ENCODE measurements at regions not wholly inside any gene's neighbourhood (a gene's known extent, or its start where the extent isn't known, plus 50 kb on each side); places are given as distances from the start of the nearest gene placed in this dataset.

GRCh38 chr3:36211652-36211999, 168.7 kb upstream of the STAC start:
- H4K20me1 ChIP-seq (ENCODE audit: insufficient read depth, low read length), result no peaks in the 10 kb centered on the region
- no peaks in the 10 kb centered on the region for H3K36me3 ChIP-seq (replicated peaks; ENCODE audit: low read depth, low read length)

GRCh38 chr3:36212251-36212650, 168.1 kb upstream of the STAC start:
- Histone ChIP-seq H4K20me1 (ENCODE audit: insufficient read depth, low read length) (no peaks in the 10 kb centered on the region), H3K36me3 (replicated peaks; ENCODE audit: low read depth, low read length) (no peaks in the 10 kb centered on the region), H3K4me3 (ENCODE audit: low read length) (no peak overlapping the region), H3K27ac (ENCODE audit: low read length) (no peak overlapping the region), H3K27me3 (ENCODE audit: low read depth, low read length) (no peaks in the 10 kb centered on the region), H3K9ac (ENCODE audit: low read length) (no peak overlapping the region), H2AFZ (ENCODE audit: low read depth, low read length) (no peak overlapping the region), H3K79me2 (ENCODE audit: low read length) (no peaks in the 10 kb centered on the region), H3K4me2 (ENCODE audit: low read length) (no peak overlapping the region), H3K9me3 (ENCODE audit: insufficient read depth, low read length) (no peaks in the 10 kb centered on the region), H3K4me1 (ENCODE audit: low read length) (no peaks in the 10 kb centered on the region)
- TF ChIP-seq CTCF (IDR thresholded peaks at IDR 0.05; ENCODE audit: low read depth, low read length), result no peak
- no peak for TF ChIP-seq EZH2phosphoT487 (IDR thresholded peaks at IDR 0.05; ENCODE audit: low read depth)

More at GRCh38 chr3:36211652-36211999, 168.7 kb upstream of the STAC start:
- Histone ChIP-seq H2AFZ (ENCODE audit: low read depth, low read length) (no peak overlapping the region), H3K79me2 (ENCODE audit: low read length) (no peaks in the 10 kb centered on the region), H3K4me2 (ENCODE audit: low read length) (no peak overlapping the region), H3K27me3 (ENCODE audit: low read depth, low read length) (no peaks in the 10 kb centered on the region), H3K27ac (ENCODE audit: low read length) (no peak overlapping the region), H3K4me1 (ENCODE audit: low read length) (no peaks in the 10 kb centered on the region), H3K9me3 (ENCODE audit: insufficient read depth, low read length) (no peaks in the 10 kb centered on the region), H3K9ac (ENCODE audit: low read length) (no peak overlapping the region), H3K4me3 (ENCODE audit: low read length) (no peak overlapping the region)
- TF ChIP-seq CTCF (IDR thresholded peaks at IDR 0.05; ENCODE audit: low read depth, low read length) (no peak), EZH2phosphoT487 (IDR thresholded peaks at IDR 0.05; ENCODE audit: low read depth) (no peak)

- Histone ChIP-seq H3K36me3 (replicated peaks; ENCODE audit: low read depth, low read length) (no peaks in the 10 kb centered on the region), H3K79me2 (ENCODE audit: low read length) (no peaks in the 10 kb centered on the region), H3K27me3 (ENCODE audit: low read depth, low read length) (no peaks in the 10 kb centered on the region), H3K9ac (ENCODE audit: low read length) (no peak overlapping the region), H3K4me1 (ENCODE audit: low read length) (no peaks in the 10 kb centered on the region), H3K9me3 (ENCODE audit: insufficient read depth, low read length) (no peaks in the 10 kb centered on the region), H2AFZ (ENCODE audit: low read depth, low read length) (no peak overlapping the region), H3K4me2 (ENCODE audit: low read length) (no peak overlapping the region), H3K27ac (ENCODE audit: low read length) (no peak overlapping the region), H3K4me3 (ENCODE audit: low read length) (no peak overlapping the region), H4K20me1 (ENCODE audit: insufficient read depth, low read length) (no peaks in the 10 kb centered on the region)
- TF ChIP-seq EZH2phosphoT487 (IDR thresholded peaks at IDR 0.05; ENCODE audit: low read depth) (no peak), CTCF (IDR thresholded peaks at IDR 0.05; ENCODE audit: low read depth, low read length) (no peak)
Observed at GRCh38 chr3:36214460-36214859, 165.8 kb upstream of the STAC start.

- TF ChIP-seq CTCF (IDR thresholded peaks at IDR 0.05; ENCODE audit: low read depth, low read length), result no peak
- TF ChIP-seq EZH2phosphoT487 (IDR thresholded peaks at IDR 0.05; ENCODE audit: low read depth), result no peak
- no peaks in the 10 kb centered on the region for H4K20me1 ChIP-seq (ENCODE audit: insufficient read depth, low read length)
- H3K36me3 ChIP-seq (replicated peaks; ENCODE audit: low read depth, low read length), result no peaks in the 10 kb centered on the region
- no peaks in the 10 kb centered on the region for H3K9me3 ChIP-seq (ENCODE audit: insufficient read depth, low read length)
- H3K79me2 ChIP-seq (ENCODE audit: low read length), result no peaks in the 10 kb centered on the region
- no peaks in the 10 kb centered on the region for H3K4me1 ChIP-seq (ENCODE audit: low read length)
- no peak overlapping the region for H3K4me3 ChIP-seq (ENCODE audit: low read length)
- no peak overlapping the region for H3K4me2 ChIP-seq (ENCODE audit: low read length)
- H3K9ac ChIP-seq (ENCODE audit: low read length), result no peak overlapping the region
- no peaks in the 10 kb centered on the region for H3K27me3 ChIP-seq (ENCODE audit: low read depth, low read length)
- H2AFZ ChIP-seq (ENCODE audit: low read depth, low read length), result no peak overlapping the region
- H3K27ac ChIP-seq (ENCODE audit: low read length), result no peak overlapping the region
Observed at GRCh38 chr3:36215241-36215640, 165.1 kb upstream of the STAC start.

Data from OCI-LY3 (cell line).